Natural killer cell treated with Interleukin-12 subunit alpha and Interleukin-12 subunit beta and Interleukin-15 and Interleukin-18, amount 100 ng/mL, for 72 hours (primary cell): ENCODE measurements at regions not wholly inside any gene's neighbourhood (a gene's known extent, or its start where the extent isn't known, plus 50 kb on each side); places are given as distances from the start of the nearest gene placed in this dataset.

Source experiments
- ATAC-seq, 2 donors: fragments of 150-1000 bp; cut with Tn5 transposase in 1 of 2; sonication (Bioruptor Pico), chemical (Tn5 transposase) in 1 of 2; 2 replicates each; pipeline ENCODE4 v1.10.0; 2021
- DNase-seq: peaks from one replicate; pipeline ENCODE4 v3.0.0; 2022; ENCODE audit warnings: low spot score
- H3K27ac Mint-ChIP-seq, 2 donors: 1 replicate in 1 of 2; 2 replicates in 1 of 2; pipeline ENCODE4 v1.8.0; 2022; ENCODE audit warnings: mixed read lengths in 2 of 2, mild to moderate bottlenecking in 1 of 2, moderate library complexity in 1 of 2
- H3K27me3 Mint-ChIP-seq, 2 donors: 1 replicate in 1 of 2; 2 replicates in 1 of 2; pipeline ENCODE4 v1.8.0; 2022; ENCODE audit warnings: mixed read lengths in 2 of 2
- H3K36me3 Mint-ChIP-seq: one replicate; pipeline ENCODE4 v1.8.0; 2022; ENCODE audit warnings: mixed read lengths
- H3K4me1 Mint-ChIP-seq, 2 donors: 1 replicate in 1 of 2; 2 replicates in 1 of 2; pipeline ENCODE4 v1.8.0; 2022; ENCODE audit warnings: low read depth in 2 of 2, mixed read lengths in 2 of 2, mild to moderate bottlenecking in 1 of 2
- H3K4me3 Mint-ChIP-seq: one replicate; pipeline ENCODE4 v1.8.0; 2022; ENCODE audit warnings: mixed read lengths
- H3K9me3 Mint-ChIP-seq: 2 replicates; pipeline ENCODE4 v1.8.0; 2022; ENCODE audit warnings: mixed read lengths

- no peak for ATAC-seq
- no peaks in the 10 kb centered on the region for H3K4me1 Mint-ChIP-seq
- no peaks in the 10 kb centered on the region for H3K27me3 Mint-ChIP-seq
- H3K9me3 Mint-ChIP-seq = no peaks in the 10 kb centered on the region
- no peak overlapping the region for H3K4me3 Mint-ChIP-seq
- H3K27ac Mint-ChIP-seq = peak overlapping the region in 1 of 2 donors; percentile 8
- H3K36me3 Mint-ChIP-seq = no peaks in the 10 kb centered on the region
- no peak for DNase-seq
Measured at GRCh38 chr11:112806256-112806655, 155.0 kb upstream of the NCAM1 start.

DNA sequence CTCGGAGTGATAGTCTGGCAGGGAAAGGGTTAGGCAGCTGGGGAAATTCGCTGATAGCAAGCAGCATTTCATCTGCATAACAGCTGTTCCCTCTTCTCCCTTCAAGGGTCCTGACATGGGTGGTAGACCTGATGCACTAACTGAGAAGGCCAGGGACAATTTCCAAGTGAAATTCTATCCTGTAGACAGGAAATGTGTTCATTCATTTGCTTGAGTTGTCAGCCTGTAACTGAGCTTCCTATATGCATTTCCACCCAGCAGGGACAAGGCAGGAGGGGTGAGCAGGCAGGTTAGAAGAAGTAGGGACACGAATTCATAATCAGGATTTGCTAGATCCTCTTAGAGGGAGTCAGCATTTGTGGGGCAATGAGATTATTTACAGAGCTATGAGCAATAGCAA is 154.3 kb upstream of the NCAM1 start:
- DNase-seq (no peak), ATAC-seq (no peak)
- H3K4me1 Mint-ChIP-seq = no peaks in the 10 kb centered on the region
- no peaks in the 10 kb centered on the region for H3K36me3 Mint-ChIP-seq
- H3K27me3 Mint-ChIP-seq = no peaks in the 10 kb centered on the region
- no peaks in the 10 kb centered on the region for H3K9me3 Mint-ChIP-seq
- H3K27ac Mint-ChIP-seq = peak overlapping the region in 1 of 2 donors; percentile 8
- H3K4me3 Mint-ChIP-seq = no peak overlapping the region

GRCh38 chr11:112809429-112809828 is 151.8 kb upstream of the NCAM1 start:
- Mint-ChIP-seq H3K4me1 (no peaks in the 10 kb centered on the region), H3K36me3 (no peaks in the 10 kb centered on the region), H3K27ac (no peak overlapping the region)

DNA sequence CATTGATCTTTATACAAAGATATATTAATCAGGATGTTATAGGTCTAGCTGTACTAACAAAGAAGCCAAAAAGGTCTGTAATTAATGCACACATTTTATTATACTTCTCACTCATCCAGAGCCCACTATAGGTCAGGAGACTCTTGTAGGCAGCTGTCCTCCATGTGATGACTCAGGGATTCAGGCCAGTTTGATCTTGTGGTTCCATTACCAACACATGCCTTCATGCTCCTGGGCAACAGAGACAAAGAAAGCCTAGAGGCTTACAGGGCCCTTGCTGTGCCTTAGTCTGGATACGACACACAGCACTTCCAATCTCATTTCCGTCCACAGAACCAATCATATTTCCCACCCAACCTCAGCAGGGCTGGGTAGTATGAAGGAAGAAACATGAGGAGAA is 150.3 kb upstream of the NCAM1 start:
- Mint-ChIP-seq H3K4me1 (no peaks in the 10 kb centered on the region), H3K4me3 (no peak overlapping the region), H3K27me3 (peaks cover 0 to 2% of the 10 kb centered on the region in 2 donors), H3K9me3 (no peaks in the 10 kb centered on the region), H3K36me3 (no peaks in the 10 kb centered on the region), H3K27ac (no peak overlapping the region)
- no peak for DNase-seq
- no peak for ATAC-seq

More at GRCh38 chr11:112809429-112809828, 151.8 kb upstream of the NCAM1 start:
- peaks cover 0 to 2% of the 10 kb centered on the region in 2 donors for H3K27me3 Mint-ChIP-seq
- H3K4me3 Mint-ChIP-seq = no peak overlapping the region
- no peaks in the 10 kb centered on the region for H3K9me3 Mint-ChIP-seq
- ATAC-seq = no peak
- no peak for DNase-seq

- ATAC-seq = no peak
- Mint-ChIP-seq H3K36me3 (no peaks in the 10 kb centered on the region), H3K9me3 (no peaks in the 10 kb centered on the region), H3K4me3 (no peak overlapping the region), H3K27me3 (peaks cover 0 to 2% of the 10 kb centered on the region in 2 donors), H3K4me1 (no peaks in the 10 kb centered on the region), H3K27ac (no peak overlapping the region)
- DNase-seq = no peak
Measured at GRCh38 chr11:112811783-112812182, 149.4 kb upstream of the NCAM1 start.

GRCh38 chr11:112812729-112813128 is 148.5 kb upstream of the NCAM1 start:
- Mint-ChIP-seq H3K27me3 (peaks cover 0 to 2% of the 10 kb centered on the region in 2 donors), H3K27ac (no peak overlapping the region), H3K9me3 (no peaks in the 10 kb centered on the region), H3K4me1 (no peaks in the 10 kb centered on the region), H3K4me3 (no peak overlapping the region), H3K36me3 (no peaks in the 10 kb centered on the region)
- DNase-seq (no peak), ATAC-seq (no peak)

- Mint-ChIP-seq H3K27ac (no peak overlapping the region), H3K4me3 (no peak overlapping the region), H3K27me3 (peaks cover 2 to 5% of the 10 kb centered on the region in 2 donors), H3K9me3 (no peaks in the 10 kb centered on the region), H3K36me3 (no peaks in the 10 kb centered on the region), H3K4me1 (no peaks in the 10 kb centered on the region)
- no peak for ATAC-seq
- DNase-seq = no peak
Measured at GRCh38 chr11:112814168-112814567, 147.1 kb upstream of the NCAM1 start.

DNA sequence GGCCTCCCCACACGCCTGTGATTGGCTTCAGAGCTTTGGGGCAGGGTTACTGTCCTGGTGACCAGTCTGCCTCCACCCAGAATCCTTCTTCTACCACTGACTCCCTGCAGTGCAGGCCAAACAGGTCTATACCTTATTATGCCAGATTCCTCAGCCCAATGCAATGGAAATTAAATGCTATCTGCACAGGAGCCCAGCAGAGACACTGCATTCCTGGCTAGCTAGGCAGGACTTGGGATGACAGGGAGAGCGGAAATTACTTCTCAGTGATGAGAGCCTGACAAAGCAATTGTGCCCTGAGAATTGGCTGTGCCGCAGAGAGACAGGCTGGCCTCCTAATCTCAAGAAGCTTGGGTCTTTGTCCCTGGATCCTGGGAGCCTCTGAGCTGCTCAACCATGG is 143.8 kb upstream of the NCAM1 start:
- no peak overlapping the region for H3K27ac Mint-ChIP-seq
- no peak for ATAC-seq
- H3K9me3 Mint-ChIP-seq = no peaks in the 10 kb centered on the region
- H3K36me3 Mint-ChIP-seq = no peaks in the 10 kb centered on the region
- H3K4me1 Mint-ChIP-seq = no peaks in the 10 kb centered on the region
- no peak for DNase-seq
- no peak overlapping the region for H3K4me3 Mint-ChIP-seq
- H3K27me3 Mint-ChIP-seq = peaks cover 2 to 5% of the 10 kb centered on the region in 2 donors

GRCh38 chr11:112822478-112823274 is 138.5 kb upstream of the NCAM1 start:
- H3K27ac Mint-ChIP-seq = no peak overlapping the region

GRCh38 chr11:112826026-112826425 is 135.2 kb upstream of the NCAM1 start:
- ATAC-seq (no peak), DNase-seq (no peak)
- Mint-ChIP-seq H3K4me3 (no peak overlapping the region), H3K9me3 (no peaks in the 10 kb centered on the region), H3K4me1 (peaks cover 0 to 8% of the 10 kb centered on the region in 2 donors), H3K27ac (no peak overlapping the region), H3K36me3 (no peaks in the 10 kb centered on the region), H3K27me3 (peaks cover 8 to 9% of the 10 kb centered on the region in 2 donors)

More at GRCh38 chr11:112822478-112823274, 138.5 kb upstream of the NCAM1 start:
- H3K4me1 Mint-ChIP-seq = peaks cover 0 to 2% of the 10 kb centered on the region in 2 donors
- no peaks in the 10 kb centered on the region for H3K36me3 Mint-ChIP-seq
- no peaks in the 10 kb centered on the region for H3K9me3 Mint-ChIP-seq
- H3K4me3 Mint-ChIP-seq = no peak overlapping the region
- no peak for ATAC-seq
- no peak for DNase-seq
- peaks cover 2 to 5% of the 10 kb centered on the region in 2 donors for H3K27me3 Mint-ChIP-seq

DNA sequence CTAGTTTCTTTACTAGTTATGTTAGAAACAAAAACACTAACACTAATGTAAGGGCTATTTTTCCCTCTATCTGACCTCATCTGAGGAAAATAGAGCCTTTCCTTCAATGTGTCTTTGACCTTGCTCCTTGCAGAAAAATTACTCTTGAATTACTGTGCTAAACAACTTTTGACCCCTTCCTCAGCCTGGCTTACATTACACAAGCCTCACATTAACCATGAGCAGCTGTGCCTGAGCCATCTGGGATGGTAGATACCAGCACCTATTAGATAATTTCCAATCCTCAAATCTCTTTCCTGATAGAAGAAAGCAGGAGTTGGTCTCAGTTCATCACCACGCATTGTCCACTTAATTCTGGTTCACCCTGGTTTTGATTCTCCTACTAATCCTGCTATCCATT is 134.4 kb upstream of the NCAM1 start:
- Mint-ChIP-seq H3K9me3 (no peaks in the 10 kb centered on the region), H3K4me1 (peaks cover 0 to 8% of the 10 kb centered on the region in 2 donors), H3K27me3 (peaks cover 8 to 9% of the 10 kb centered on the region in 2 donors), H3K27ac (no peak overlapping the region), H3K4me3 (no peak overlapping the region), H3K36me3 (no peaks in the 10 kb centered on the region)
- ATAC-seq (no peak), DNase-seq (no peak)

DNA sequence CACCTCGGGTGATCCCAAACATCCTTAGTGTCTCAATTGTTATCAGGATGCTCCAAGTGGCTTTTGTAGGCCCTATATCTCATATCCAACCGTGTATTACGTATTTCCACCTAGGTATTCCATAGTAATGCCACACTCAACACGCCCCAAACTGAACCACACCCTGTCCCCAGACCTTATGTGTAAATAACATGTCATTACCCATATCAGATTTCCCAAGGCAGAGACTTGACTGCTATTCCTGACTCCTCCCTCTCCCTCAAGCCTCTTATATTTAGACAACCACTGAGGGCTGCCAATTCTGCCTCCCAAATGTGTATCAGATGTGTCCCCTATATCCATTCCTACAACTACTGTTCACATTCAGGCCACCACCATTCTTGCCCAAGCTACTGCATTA is 132.8 kb upstream of the NCAM1 start:
- Mint-ChIP-seq H3K9me3 (no peaks in the 10 kb centered on the region), H3K27me3 (peaks cover 8 to 9% of the 10 kb centered on the region in 2 donors), H3K4me1 (peaks cover 0 to 5% of the 10 kb centered on the region in 2 donors), H3K27ac (no peak overlapping the region), H3K4me3 (no peak overlapping the region), H3K36me3 (no peaks in the 10 kb centered on the region)
- no peak for ATAC-seq
- no peak for DNase-seq

GRCh38 chr11:112829971-112830654 is 131.1 kb upstream of the NCAM1 start:
- no peak for ATAC-seq
- Mint-ChIP-seq H3K27ac (no peak overlapping the region), H3K4me3 (no peak overlapping the region), H3K36me3 (no peaks in the 10 kb centered on the region), H3K9me3 (no peaks in the 10 kb centered on the region), H3K27me3 (peaks cover 7 to 8% of the 10 kb centered on the region in 2 donors), H3K4me1 (peaks cover 0 to 9% of the 10 kb centered on the region in 2 donors)
- no peak for DNase-seq

DNA sequence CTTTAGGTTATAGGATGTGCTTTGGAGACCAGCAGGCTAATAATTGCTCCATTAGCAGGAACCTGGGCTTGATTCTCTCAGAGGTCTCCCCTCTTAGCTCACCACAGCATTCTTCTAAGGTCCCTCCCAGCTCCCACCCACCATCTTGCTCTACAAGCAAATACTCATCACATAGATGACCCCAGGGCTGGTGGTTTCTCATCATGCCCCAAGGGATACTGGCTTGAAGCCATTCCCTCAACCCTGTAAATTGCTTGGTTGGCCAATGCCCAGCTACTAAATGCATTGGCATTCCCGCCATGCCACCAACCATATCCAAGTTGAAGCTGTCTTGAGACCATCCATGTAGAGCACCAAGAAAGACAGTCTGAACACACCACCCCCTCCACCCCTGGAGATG is 130.2 kb upstream of the NCAM1 start:
- no peak overlapping the region for H3K27ac Mint-ChIP-seq
- H3K9me3 Mint-ChIP-seq = no peaks in the 10 kb centered on the region
- H3K4me3 Mint-ChIP-seq = no peak overlapping the region
- H3K4me1 Mint-ChIP-seq = peaks cover 0 to 9% of the 10 kb centered on the region in 2 donors
- no peak for DNase-seq
- H3K27me3 Mint-ChIP-seq = peaks cover 7 to 8% of the 10 kb centered on the region in 2 donors
- H3K36me3 Mint-ChIP-seq = no peaks in the 10 kb centered on the region
- no peak for ATAC-seq
